Trophoblast cell (in vitro differentiated cells and primary cell): ENCODE measurements at regions not wholly inside any gene's neighbourhood (a gene's known extent, or its start where the extent isn't known, plus 50 kb on each side); places are given as distances from the start of the nearest gene placed in this dataset.
"Not testable (repeated sequence)": the region's sequence is repeated elsewhere in the genome, so short reads cannot be mapped to it uniquely, and the experiment has no call there.

Source experiments
- DNase-seq, 2 donors: peaks; one replicate each; pipeline ENCODE4 v3.0.0-alpha.2; 2016
- H2AFZ ChIP-seq: 2 replicates; pipeline ENCODE4 v1.6.1; 2013; ENCODE audit warnings: low read length, moderate library complexity, mild to moderate bottlenecking; ENCODE audit not compliant: insufficient read depth, poor library complexity
- H2AK5ac ChIP-seq: 2 replicates; pipeline ENCODE4 v1.6.1; 2013; ENCODE audit warnings: mild to moderate bottlenecking, low read length
- H2BK120ac ChIP-seq: 2 replicates; pipeline ENCODE4 v1.6.1; 2013; ENCODE audit warnings: low read length, mild to moderate bottlenecking, moderate library complexity; ENCODE audit not compliant: insufficient read depth, poor library complexity
- H2BK12ac ChIP-seq: 2 replicates; pipeline ENCODE4 v1.6.1; 2013; ENCODE audit warnings: mild to moderate bottlenecking, low read length, moderate library complexity
- H2BK5ac ChIP-seq: 2 replicates; pipeline ENCODE4 v1.6.1; 2013; ENCODE audit warnings: low read length, low read depth, moderate library complexity, mild to moderate bottlenecking; ENCODE audit not compliant: poor library complexity
- H3K14ac ChIP-seq: 2 replicates; pipeline ENCODE4 v1.6.1; 2013; ENCODE audit warnings: mild to moderate bottlenecking, low read length
- H3K18ac ChIP-seq: 2 replicates; pipeline ENCODE4 v1.6.1; 2013; ENCODE audit warnings: mild to moderate bottlenecking, low read length
- H3K23ac ChIP-seq: 2 replicates; pipeline ENCODE4 v1.6.1; 2013; ENCODE audit warnings: low read length
- H3K27ac ChIP-seq: 2 replicates; pipeline ENCODE4 v1.5.1; 2013; ENCODE audit warnings: low read depth, mild to moderate bottlenecking, inconsistent platforms, low read length, moderate library complexity
- H3K27me3 ChIP-seq: 2 replicates; pipeline ENCODE4 v1.6.1; 2013; ENCODE audit warnings: inconsistent platforms, mild to moderate bottlenecking, low read length, moderate library complexity; ENCODE audit not compliant: insufficient read depth
- H3K36me3 ChIP-seq, 2 experiments: 1 replicate in 1 of 2; 2 replicates in 1 of 2; pipeline ENCODE4 v1.6.1; 2013; ENCODE audit warnings: low read length in 2 of 2, mild to moderate bottlenecking in 2 of 2, moderate library complexity in 1 of 2; ENCODE audit not compliant: insufficient read depth in 2 of 2, control insufficient read depth in 1 of 2
- H3K4ac ChIP-seq: 2 replicates; pipeline ENCODE4 v1.6.1; 2013; ENCODE audit warnings: low read depth, mild to moderate bottlenecking, low read length, moderate library complexity
- H3K4me1 ChIP-seq, 2 experiments: 1 replicate in 1 of 2; 2 replicates in 1 of 2; pipeline ENCODE4 v1.6.1; 2013; ENCODE audit warnings: low read length in 2 of 2, mild to moderate bottlenecking in 2 of 2, moderate library complexity in 1 of 2; ENCODE audit not compliant: insufficient read depth in 2 of 2, control insufficient read depth in 1 of 2
- H3K4me2 ChIP-seq: 2 replicates; pipeline ENCODE4 v1.6.1; 2013; ENCODE audit warnings: inconsistent platforms, mild to moderate bottlenecking, low read length, moderate library complexity
- H3K4me3 ChIP-seq: 2 replicates; pipeline ENCODE4 v1.5.1; 2013; ENCODE audit warnings: mild to moderate bottlenecking, low read depth, low read length, inconsistent platforms
- H3K79me1 ChIP-seq: one replicate; pipeline ENCODE4 v1.6.1; 2013; ENCODE audit warnings: low read length
- H3K79me2 ChIP-seq: 2 replicates; pipeline ENCODE4 v1.6.1; 2013; ENCODE audit warnings: low read length, mild to moderate bottlenecking; ENCODE audit not compliant: control insufficient read depth, insufficient read depth, poor library complexity
- H3K9ac ChIP-seq: 2 replicates; pipeline ENCODE4 v1.6.1; 2013; ENCODE audit warnings: mild to moderate bottlenecking, low read length
- H3K9me3 ChIP-seq: 2 replicates; pipeline ENCODE4 v1.6.1; 2013; ENCODE audit warnings: low read depth, mild to moderate bottlenecking, control low read depth, inconsistent platforms, low read length; ENCODE audit not compliant: insufficient read depth
- H4K12ac ChIP-seq: 2 replicates; pipeline ENCODE4 v1.6.1; 2013; ENCODE audit warnings: low read depth, mild to moderate bottlenecking, low read length, moderate library complexity
- H4K8ac ChIP-seq: 2 replicates; pipeline ENCODE4 v1.6.1; 2013; ENCODE audit warnings: low read depth, mild to moderate bottlenecking, low read length, moderate library complexity
- H4K91ac ChIP-seq: one replicate; pipeline ENCODE4 v1.6.1; 2013; ENCODE audit warnings: low read depth, mild to moderate bottlenecking, low read length, moderate library complexity
- WGBS: extraction: QIAGEN DNeasy Blood & Tissue Kit; methylation state at CpG from one replicate; pipeline ENCODE4 v1.1.7; 2013; ENCODE audit warnings: missing lambda C conversion rate; ENCODE audit not compliant: insufficient read length, insufficient coverage; ENCODE audit errors: extremely low coverage; 5-methylcytosine and 5-hydroxymethylcytosine counted together

DNA sequence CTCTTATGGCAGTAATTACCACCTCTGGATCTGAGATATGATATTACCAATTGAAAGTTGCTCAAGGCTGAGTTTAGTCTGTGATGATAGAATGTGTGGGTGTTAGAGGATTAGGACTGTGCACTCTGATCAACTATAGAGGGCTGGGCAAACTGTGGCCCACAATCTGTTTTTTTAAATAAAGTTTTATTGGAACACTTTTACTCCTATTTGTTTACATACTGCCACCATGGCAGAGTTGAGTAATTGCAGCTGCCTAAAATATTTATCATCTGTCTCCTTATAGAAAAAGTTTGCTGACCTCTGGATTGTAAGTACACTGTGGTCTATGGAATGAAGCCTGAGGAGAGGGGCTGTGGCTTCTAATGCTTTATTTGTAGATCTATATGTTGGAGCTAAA lies 71.5 kb upstream of the N4BP1 start:
- Histone ChIP-seq H3K27me3 (no peaks in the 10 kb centered on the region), H3K9ac (no peak overlapping the region), H4K8ac (no peak overlapping the region), H2AK5ac (no peak overlapping the region), H3K23ac (no peak overlapping the region), H3K36me3 (no peaks in the 10 kb centered on the region), H2BK5ac (no peak overlapping the region), H3K18ac (no peak overlapping the region), H4K12ac (no peak overlapping the region), H3K14ac (no peak overlapping the region), H2AFZ (no peak overlapping the region), H3K9me3 (no peaks in the 10 kb centered on the region), H3K27ac (no peak overlapping the region), H4K91ac (no peak overlapping the region), H3K4ac (no peak overlapping the region), H3K79me2 (no peaks in the 10 kb centered on the region), H2BK12ac (no peak overlapping the region), H3K4me3 (no peak overlapping the region), H3K4me1 (no peaks in the 10 kb centered on the region), H3K79me1 (no peaks in the 10 kb centered on the region), H3K4me2 (no peak overlapping the region), H2BK120ac (no peak overlapping the region)
- no peak for DNase-seq

GRCh38 chr16:48680881-48681280 lies 70.9 kb upstream of the N4BP1 start:
- H4K12ac ChIP-seq, result no peak overlapping the region
- no peak overlapping the region for H2BK120ac ChIP-seq
- H3K36me3 ChIP-seq, result no peaks in the 10 kb centered on the region
- H2AK5ac ChIP-seq, result no peak overlapping the region
- H4K8ac ChIP-seq, result no peak overlapping the region
- no peaks in the 10 kb centered on the region for H3K27me3 ChIP-seq
- no peak overlapping the region for H3K18ac ChIP-seq
- H3K9ac ChIP-seq, result no peak overlapping the region
- H2AFZ ChIP-seq, result no peak overlapping the region
- H3K4me3 ChIP-seq, result no peak overlapping the region
- no peak overlapping the region for H2BK12ac ChIP-seq
- no peak for DNase-seq
- no CpG with 5 or more reads among the region's 3 CpGs for WGBS
- H3K4ac ChIP-seq, result no peak overlapping the region
- H3K14ac ChIP-seq, result no peak overlapping the region
- no peak overlapping the region for H3K27ac ChIP-seq
- H3K4me1 ChIP-seq, result no peaks in the 10 kb centered on the region
- no peak overlapping the region for H4K91ac ChIP-seq
- no peaks in the 10 kb centered on the region for H3K79me2 ChIP-seq
- no peaks in the 10 kb centered on the region for H3K79me1 ChIP-seq
- H2BK5ac ChIP-seq, result no peak overlapping the region
- no peak overlapping the region for H3K23ac ChIP-seq
- no peaks in the 10 kb centered on the region for H3K9me3 ChIP-seq
- H3K4me2 ChIP-seq, result no peak overlapping the region

- H3K4ac ChIP-seq, result no peak overlapping the region
- no peak overlapping the region for H2AK5ac ChIP-seq
- no peaks in the 10 kb centered on the region for H3K27me3 ChIP-seq
- H3K79me2 ChIP-seq, result no peaks in the 10 kb centered on the region
- no peak overlapping the region for H2AFZ ChIP-seq
- no peak overlapping the region for H3K23ac ChIP-seq
- no peaks in the 10 kb centered on the region for H3K79me1 ChIP-seq
- H3K4me3 ChIP-seq, result no peak overlapping the region
- no peak overlapping the region for H3K14ac ChIP-seq
- H3K9ac ChIP-seq, result no peak overlapping the region
- H4K91ac ChIP-seq, result no peak overlapping the region
- peak in 1 of 2 donors; percentile 18 for DNase-seq
- no peak overlapping the region for H4K12ac ChIP-seq
- H3K36me3 ChIP-seq, result no peaks in the 10 kb centered on the region
- H3K9me3 ChIP-seq, result no peaks in the 10 kb centered on the region
- no peak overlapping the region for H2BK120ac ChIP-seq
- H2BK12ac ChIP-seq, result no peak overlapping the region
- H3K4me2 ChIP-seq, result no peak overlapping the region
- no peak overlapping the region for H2BK5ac ChIP-seq
- H3K4me1 ChIP-seq, result no peaks in the 10 kb centered on the region
- no peak overlapping the region for H3K27ac ChIP-seq
- no peak overlapping the region for H3K18ac ChIP-seq
- no CpG with 5 or more reads among the region's 3 CpGs for WGBS
- no peak overlapping the region for H4K8ac ChIP-seq
Observed at GRCh38 chr16:48676836-48677235, 66.9 kb upstream of the N4BP1 start.

DNA sequence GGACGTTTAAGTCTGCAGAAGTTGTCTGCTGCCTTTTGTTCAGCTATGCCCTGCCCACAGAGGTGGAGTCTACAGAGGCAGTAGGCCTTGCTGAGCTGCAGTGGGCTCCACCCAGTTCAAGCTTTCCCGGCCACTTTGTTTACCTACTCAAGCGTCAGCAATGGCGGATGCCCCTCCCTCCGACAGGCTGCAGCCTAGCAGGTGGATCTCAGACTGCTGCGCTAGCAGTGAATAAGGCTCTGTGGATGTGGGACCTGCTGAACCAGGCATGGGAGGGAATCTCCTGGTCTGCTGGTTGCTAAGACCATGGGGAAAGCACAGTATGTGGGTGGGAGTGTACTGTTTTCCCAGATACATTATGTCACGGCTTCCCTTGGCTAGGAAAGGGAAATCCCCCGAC lies 58.2 kb upstream of the N4BP1 start:
- H3K4me3 ChIP-seq, result not testable (repeated sequence)
- DNase-seq, result peak in 1 of 2 donors; percentile 3
- WGBS, result no CpG with 5 or more reads among the region's 8 CpGs

More for the DNA sequence above, 58.2 kb upstream of the N4BP1 start:
- H3K79me2 ChIP-seq, H3K23ac ChIP-seq, H3K27me3 ChIP-seq, H3K4me1 ChIP-seq, H3K9me3 ChIP-seq, H2BK120ac ChIP-seq, H2BK5ac ChIP-seq, H3K14ac ChIP-seq, H4K8ac ChIP-seq, H3K4ac ChIP-seq, H3K18ac ChIP-seq, H3K36me3 ChIP-seq, H2BK12ac ChIP-seq, H2AFZ ChIP-seq, H3K4me2 ChIP-seq, H2AK5ac ChIP-seq, H4K12ac ChIP-seq, H4K91ac ChIP-seq, H3K27ac ChIP-seq, H3K79me1 ChIP-seq, H3K9ac ChIP-seq: not testable (repeated sequence)
